ENCODE measurements at regions not wholly inside any gene's neighbourhood (a gene's known extent, or its start where the extent isn't known, plus 50 kb on each side); places are given as distances from the start of the nearest gene placed in this dataset.

DNA sequence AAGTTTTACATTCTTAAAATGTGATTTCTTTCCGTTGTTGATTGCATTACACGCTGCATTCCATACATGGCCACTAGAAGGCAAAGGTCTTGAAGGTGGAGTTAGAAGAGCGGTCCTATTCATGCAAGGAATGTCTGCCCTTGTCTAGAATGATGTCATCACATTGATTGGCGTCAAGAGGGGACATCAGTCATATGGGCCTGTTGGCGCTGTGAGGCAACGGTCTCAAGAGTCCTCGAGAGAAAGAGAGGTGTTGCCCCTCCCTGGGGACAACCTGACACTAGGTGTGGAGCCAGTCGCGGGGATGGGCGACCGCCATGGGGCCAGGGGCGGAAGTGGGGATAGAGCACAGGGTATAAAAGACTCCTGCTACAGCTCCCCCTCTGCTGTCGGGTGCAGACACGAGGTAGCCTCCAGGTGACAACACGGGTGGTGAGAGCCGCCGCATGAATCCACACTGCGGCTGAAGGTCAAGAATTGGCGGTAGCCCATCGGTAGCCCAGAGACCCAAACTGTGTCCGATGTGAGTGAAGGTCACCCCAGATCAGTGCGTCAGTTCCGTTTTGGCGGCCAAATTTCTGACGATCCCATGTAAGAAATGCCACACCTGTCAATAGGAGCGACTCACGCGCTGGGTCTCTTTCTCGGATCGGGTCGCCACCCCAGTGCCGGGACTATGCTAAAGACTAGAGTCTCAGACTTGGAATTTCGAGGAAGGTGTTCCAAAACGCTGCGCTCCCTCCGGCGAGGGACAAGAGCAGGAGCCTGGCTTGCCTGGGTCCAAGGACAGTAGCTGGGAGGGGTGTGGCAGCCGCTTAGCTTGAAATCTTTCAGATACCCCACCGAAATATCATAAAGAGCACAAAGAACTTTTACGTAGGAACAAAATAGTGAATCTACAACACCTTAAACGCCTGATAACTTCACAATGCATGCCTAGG, 93.2 kb upstream of the ZNF184 start:
- Mint-ChIP-seq H3K36me3 (ENCODE audit: low read depth, unreplicated experiment) (no peaks in the 10 kb centered on the region), H3K27me3 (ENCODE audit: low read depth, unreplicated experiment) (peaks cover 43% of the 10 kb centered on the region), H3K4me1 (ENCODE audit: low read depth, unreplicated experiment) (peaks cover 9% of the 10 kb centered on the region), H3K9me3 (ENCODE audit: unreplicated experiment) (peaks cover 3% of the 10 kb centered on the region), H3K4me3 (ENCODE audit: unreplicated experiment) (peak overlapping the region; percentile 78), H3K27ac (ENCODE audit: unreplicated experiment) (peak overlapping the region; percentile 81)
- TF ChIP-seq, protein P1, sequence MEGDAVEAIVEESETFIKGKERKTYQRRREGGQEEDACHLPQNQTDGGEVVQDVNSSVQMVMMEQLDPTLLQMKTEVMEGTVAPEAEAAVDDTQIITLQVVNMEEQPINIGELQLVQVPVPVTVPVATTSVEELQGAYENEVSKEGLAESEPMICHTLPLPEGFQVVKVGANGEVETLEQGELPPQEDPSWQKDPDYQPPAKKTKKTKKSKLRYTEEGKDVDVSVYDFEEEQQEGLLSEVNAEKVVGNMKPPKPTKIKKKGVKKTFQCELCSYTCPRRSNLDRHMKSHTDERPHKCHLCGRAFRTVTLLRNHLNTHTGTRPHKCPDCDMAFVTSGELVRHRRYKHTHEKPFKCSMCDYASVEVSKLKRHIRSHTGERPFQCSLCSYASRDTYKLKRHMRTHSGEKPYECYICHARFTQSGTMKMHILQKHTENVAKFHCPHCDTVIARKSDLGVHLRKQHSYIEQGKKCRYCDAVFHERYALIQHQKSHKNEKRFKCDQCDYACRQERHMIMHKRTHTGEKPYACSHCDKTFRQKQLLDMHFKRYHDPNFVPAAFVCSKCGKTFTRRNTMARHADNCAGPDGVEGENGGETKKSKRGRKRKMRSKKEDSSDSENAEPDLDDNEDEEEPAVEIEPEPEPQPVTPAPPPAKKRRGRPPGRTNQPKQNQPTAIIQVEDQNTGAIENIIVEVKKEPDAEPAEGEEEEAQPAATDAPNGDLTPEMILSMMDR (IDR thresholded peaks at IDR 0.05; ENCODE audit: insufficient read depth, low read depth, low read length): no peak
- TF ChIP-seq EZH2 (IDR thresholded peaks at IDR 0.05; ENCODE audit: insufficient read depth, low read length): no peak
- Histone ChIP-seq H3K36me3 (ENCODE audit: insufficient read depth, low read length) (no peaks in the 10 kb centered on the region), H3K79me2 (ENCODE audit: insufficient read depth, low read length) (no peaks in the 10 kb centered on the region), H3K4me2 (ENCODE audit: low read length) (no peak overlapping the region), H2AFZ (ENCODE audit: low read depth, low read length) (no peak overlapping the region), H3K9ac (ENCODE audit: low read length) (no peak overlapping the region), H3K9me3 (ENCODE audit: insufficient read depth, low read depth, low read length) (no peaks in the 10 kb centered on the region), H3K27ac (ENCODE audit: low read depth, low read length) (no peak overlapping the region), H3K4me1 (ENCODE audit: insufficient read depth, low read length) (no peaks in the 10 kb centered on the region), H4K20me1 (ENCODE audit: insufficient read depth, low read length) (no peaks in the 10 kb centered on the region), H3K4me3 (ENCODE audit: insufficient read depth, low read depth, low read length) (no peak overlapping the region), H3K27me3 (ENCODE audit: insufficient read depth, low read length) (peaks cover 23% of the 10 kb centered on the region)
- DNase-seq (ENCODE audit: low read depth): no peak
- no peak for FAIRE-seq

DNA sequence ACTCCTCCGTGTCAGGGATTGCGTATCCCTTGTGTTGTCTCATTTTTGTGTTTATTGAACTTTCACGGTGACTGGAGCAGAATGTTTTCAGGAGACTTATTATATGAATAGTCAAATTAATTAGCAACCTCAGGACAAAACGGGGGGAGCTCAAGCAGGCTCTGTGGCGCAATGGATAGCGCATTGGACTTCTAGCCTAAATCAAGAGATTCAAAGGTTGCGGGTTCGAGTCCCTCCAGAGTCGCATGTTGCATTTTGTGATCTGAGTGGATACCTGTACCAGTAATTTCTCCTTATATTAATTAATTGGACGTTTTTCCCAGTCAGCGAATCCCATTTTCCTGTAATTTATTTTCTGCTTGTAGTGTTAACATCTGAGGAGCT, 89.1 kb upstream of the ZNF184 start:
- Histone ChIP-seq H3K36me3 (ENCODE audit: insufficient read depth, low read length) (no peaks in the 10 kb centered on the region), H3K4me3 (ENCODE audit: insufficient read depth, low read depth, low read length) (no peak overlapping the region), H3K4me2 (ENCODE audit: low read length) (no peak overlapping the region), H4K20me1 (ENCODE audit: insufficient read depth, low read length) (no peaks in the 10 kb centered on the region), H3K27ac (ENCODE audit: low read depth, low read length) (no peak overlapping the region), H3K9me3 (ENCODE audit: insufficient read depth, low read depth, low read length) (peaks cover 2% of the 10 kb centered on the region), H3K27me3 (ENCODE audit: insufficient read depth, low read length) (peaks cover 44% of the 10 kb centered on the region), H3K9ac (ENCODE audit: low read length) (no peak overlapping the region), H2AFZ (ENCODE audit: low read depth, low read length) (no peak overlapping the region), H3K4me1 (ENCODE audit: insufficient read depth, low read length) (no peaks in the 10 kb centered on the region), H3K79me2 (ENCODE audit: insufficient read depth, low read length) (no peaks in the 10 kb centered on the region)
- H3K27ac Mint-ChIP-seq (ENCODE audit: unreplicated experiment): no peak overlapping the region
- H3K27me3 Mint-ChIP-seq (ENCODE audit: low read depth, unreplicated experiment): peaks cover 71% of the 10 kb centered on the region
- no peak for FAIRE-seq
- DNase-seq (ENCODE audit: low read depth): no peak
- no peaks in the 10 kb centered on the region for H3K36me3 Mint-ChIP-seq (ENCODE audit: low read depth, unreplicated experiment)
- H3K4me3 Mint-ChIP-seq (ENCODE audit: unreplicated experiment): peak overlapping the region; percentile 73
- peaks cover 12% of the 10 kb centered on the region for H3K9me3 Mint-ChIP-seq (ENCODE audit: unreplicated experiment)
- H3K4me1 Mint-ChIP-seq (ENCODE audit: low read depth, unreplicated experiment): peaks cover 9% of the 10 kb centered on the region
- TF ChIP-seq, protein P1 (IDR thresholded peaks at IDR 0.05; ENCODE audit: insufficient read depth, low read depth, low read length): no peak
- no peak for TF ChIP-seq EZH2 (IDR thresholded peaks at IDR 0.05; ENCODE audit: insufficient read depth, low read length)

All from astrocyte (in vitro differentiated cells and primary cell).